ENCODE measurements at regions not wholly inside any gene's neighbourhood (a gene's known extent, or its start where the extent isn't known, plus 50 kb on each side); places are given as distances from the start of the nearest gene placed in this dataset.
"Not testable (repeated sequence)": the region's sequence is repeated elsewhere in the genome, so short reads cannot be mapped to it uniquely, and the experiment has no call there.

DNA sequence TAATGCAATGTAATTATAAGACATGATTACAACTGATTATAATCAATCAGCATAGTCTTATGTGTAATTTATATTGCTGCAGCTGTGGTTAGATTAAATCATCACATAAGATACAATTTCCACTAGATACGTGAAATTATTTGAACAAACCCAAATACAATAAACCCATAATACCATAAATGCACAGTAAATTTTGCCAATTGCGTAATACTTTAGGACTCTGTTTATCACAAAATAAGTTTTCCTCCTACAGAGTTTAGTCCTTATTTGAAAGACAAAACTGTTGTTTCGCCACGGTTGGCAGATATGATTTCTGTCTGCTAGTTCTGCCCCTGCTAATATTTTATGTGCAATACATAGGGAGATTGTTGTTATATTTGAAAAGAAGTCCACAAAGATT lies 895.9 kb upstream of the ADGRL4 start:
- H3K4me3 ChIP-seq (ENCODE audit: low read depth, low read length), result no peak overlapping the region
- ATAC-seq (ENCODE audit: low read depth in 2 of 2), result no peak

DNA sequence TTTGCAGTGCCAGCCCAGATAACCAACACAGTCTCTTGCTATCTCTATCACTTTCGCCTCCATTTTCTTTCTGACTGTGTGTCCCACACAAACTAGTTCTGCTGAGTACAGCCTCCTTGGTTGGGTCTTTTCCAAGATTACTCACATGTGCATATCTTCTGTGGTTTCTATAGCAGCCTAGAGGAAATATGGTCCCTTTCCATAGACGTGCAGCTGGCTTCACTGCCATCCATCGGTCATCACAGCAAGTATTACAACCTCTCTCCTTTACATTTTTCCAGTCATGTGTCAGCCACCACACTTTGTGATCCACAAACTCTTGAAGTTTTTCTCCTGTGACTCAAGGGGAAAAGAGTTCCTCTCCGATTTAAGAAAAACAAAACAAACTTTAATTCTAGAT lies 893.4 kb upstream of the ADGRL4 start:
- ATAC-seq (ENCODE audit: low read depth in 2 of 2) (no peak), DNase-seq (no peak)
- Mint-ChIP-seq H3K36me3 (no peaks in the 10 kb centered on the region), H3K27ac (no peak overlapping the region), H3K4me3 (no peak overlapping the region), H3K9me3 (peaks cover 0 to 26% (median 5%) of the 10 kb centered on the region in 7 donors), H3K27me3 (no peaks in the 10 kb centered on the region), H3K4me1 (no peaks in the 10 kb centered on the region)
- Histone ChIP-seq H3K4me3 (ENCODE audit: low read depth, low read length) (no peak overlapping the region), H3K4me1 (ENCODE audit: control insufficient read depth, insufficient read depth, low read length, poor library complexity, severe bottlenecking) (no peaks in the 10 kb centered on the region), H3K27ac (ENCODE audit: insufficient read depth, low read length, poor library complexity, severe bottlenecking) (no peak overlapping the region), H3K9me3 (ENCODE audit: control insufficient read depth in 2 of 2, low read length in 2 of 2) (peaks cover under 1 to 6% of the 10 kb centered on the region in 2 experiments), H3K36me3 (ENCODE audit: control insufficient read depth, insufficient read depth, low read length) (no peaks in the 10 kb centered on the region), H3K27me3 (ENCODE audit: control insufficient read depth, insufficient read depth, low read length) (no peaks in the 10 kb centered on the region)

More for the DNA sequence above, 895.9 kb upstream of the ADGRL4 start:
- no peaks in the 10 kb centered on the region for H3K36me3 Mint-ChIP-seq
- H3K27ac Mint-ChIP-seq, result no peak overlapping the region
- H3K27me3 Mint-ChIP-seq, result no peaks in the 10 kb centered on the region
- H3K9me3 Mint-ChIP-seq, result peaks cover 0 to 33% (median 8%) of the 10 kb centered on the region in 7 donors
- Histone ChIP-seq H3K27ac (ENCODE audit: insufficient read depth, low read length, poor library complexity, severe bottlenecking) (no peak overlapping the region), H3K36me3 (ENCODE audit: control insufficient read depth, insufficient read depth, low read length) (no peaks in the 10 kb centered on the region), H3K27me3 (ENCODE audit: control insufficient read depth, insufficient read depth, low read length) (no peaks in the 10 kb centered on the region), H3K4me1 (ENCODE audit: control insufficient read depth, insufficient read depth, low read length, poor library complexity, severe bottlenecking) (no peaks in the 10 kb centered on the region), H3K9me3 (ENCODE audit: control insufficient read depth in 2 of 2, low read length in 2 of 2) (no peaks in the 10 kb centered on the region)
- DNase-seq, result no peak
- no peaks in the 10 kb centered on the region for H3K4me1 Mint-ChIP-seq
- H3K4me3 Mint-ChIP-seq, result no peak overlapping the region

DNA sequence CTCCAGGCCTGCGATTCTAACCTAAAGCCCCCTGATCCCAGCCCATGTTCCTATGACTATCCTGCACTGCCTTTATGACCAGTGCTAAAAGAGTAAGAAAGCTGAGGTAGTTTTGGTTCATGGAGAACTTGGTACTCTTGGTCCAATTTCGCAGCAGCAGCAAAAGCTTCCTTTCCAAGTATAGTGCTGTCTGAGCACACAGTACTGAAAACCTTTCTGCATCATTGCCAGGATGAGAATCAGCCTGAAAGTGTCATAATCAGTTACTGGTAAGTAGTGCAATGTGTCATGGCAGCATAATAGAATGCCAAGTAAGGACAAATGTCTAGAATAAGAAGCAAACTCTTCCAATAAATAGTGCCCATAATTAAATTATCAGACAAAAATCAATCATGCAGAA lies 889.6 kb upstream of the ADGRL4 start:
- no peak overlapping the region for H3K4me3 ChIP-seq (ENCODE audit: low read depth, low read length)
- Mint-ChIP-seq H3K27me3 (no peaks in the 10 kb centered on the region), H3K4me1 (no peaks in the 10 kb centered on the region), H3K36me3 (no peaks in the 10 kb centered on the region), H3K9me3 (peaks cover 0 to 25% (median 15%) of the 10 kb centered on the region in 7 donors), H3K27ac (no peak overlapping the region), H3K4me3 (no peak overlapping the region)
- H3K4me1 ChIP-seq (ENCODE audit: control insufficient read depth, insufficient read depth, low read length, poor library complexity, severe bottlenecking), result no peaks in the 10 kb centered on the region
- H3K9me3 ChIP-seq (ENCODE audit: control insufficient read depth in 2 of 2, low read length in 2 of 2), result peaks cover 3 to 6% of the 10 kb centered on the region in 2 experiments
- H3K36me3 ChIP-seq (ENCODE audit: control insufficient read depth, insufficient read depth, low read length), result no peaks in the 10 kb centered on the region
- no peak overlapping the region for H3K27ac ChIP-seq (ENCODE audit: insufficient read depth, low read length, poor library complexity, severe bottlenecking)
- DNase-seq (no peak), ATAC-seq (ENCODE audit: low read depth in 2 of 2) (no peak)
- no peaks in the 10 kb centered on the region for H3K27me3 ChIP-seq (ENCODE audit: control insufficient read depth, insufficient read depth, low read length)

- ATAC-seq (ENCODE audit: low read depth in 2 of 2) (no peak), DNase-seq (no peak)
- peaks cover 0 to 25% (median 16%) of the 10 kb centered on the region in 7 donors for H3K9me3 Mint-ChIP-seq
- Histone ChIP-seq H3K4me1 (ENCODE audit: control insufficient read depth, insufficient read depth, low read length, poor library complexity, severe bottlenecking) (no peaks in the 10 kb centered on the region), H3K27me3 (ENCODE audit: control insufficient read depth, insufficient read depth, low read length) (no peaks in the 10 kb centered on the region), H3K27ac (ENCODE audit: insufficient read depth, low read length, poor library complexity, severe bottlenecking) (no peak overlapping the region), H3K36me3 (ENCODE audit: control insufficient read depth, insufficient read depth, low read length) (no peaks in the 10 kb centered on the region), H3K4me3 (ENCODE audit: low read depth, low read length) (no peak overlapping the region), H3K9me3 (ENCODE audit: control insufficient read depth in 2 of 2, low read length in 2 of 2) (peaks cover 3 to 6% of the 10 kb centered on the region in 2 experiments)
- H3K27me3 Mint-ChIP-seq, result no peaks in the 10 kb centered on the region
- H3K4me1 Mint-ChIP-seq, result no peaks in the 10 kb centered on the region
- H3K27ac Mint-ChIP-seq, result no peak overlapping the region
- no peaks in the 10 kb centered on the region for H3K36me3 Mint-ChIP-seq
- no peak overlapping the region for H3K4me3 Mint-ChIP-seq
These were observed 889.0 kb upstream of the ADGRL4 start for GRCh38 chr1:79895573-79895972.

GRCh38 chr1:79894129-79894528 lies 887.6 kb upstream of the ADGRL4 start:
- H3K27me3 ChIP-seq (ENCODE audit: control insufficient read depth, insufficient read depth, low read length); H3K36me3 Mint-ChIP-seq; H3K4me3 Mint-ChIP-seq; ATAC-seq (ENCODE audit: low read depth in 2 of 2); H3K4me1 ChIP-seq (ENCODE audit: control insufficient read depth, insufficient read depth, low read length, poor library complexity, severe bottlenecking); H3K36me3 ChIP-seq (ENCODE audit: control insufficient read depth, insufficient read depth, low read length); H3K27me3 Mint-ChIP-seq; H3K4me3 ChIP-seq (ENCODE audit: low read depth, low read length); DNase-seq; H3K9me3 ChIP-seq (ENCODE audit: control insufficient read depth in 2 of 2, low read length in 2 of 2); H3K27ac Mint-ChIP-seq; H3K4me1 Mint-ChIP-seq; H3K27ac ChIP-seq (ENCODE audit: insufficient read depth, low read length, poor library complexity, severe bottlenecking): not testable (repeated sequence)
- peaks cover 0 to 31% (median 11%) of the 10 kb centered on the region in 7 donors for H3K9me3 Mint-ChIP-seq

DNA sequence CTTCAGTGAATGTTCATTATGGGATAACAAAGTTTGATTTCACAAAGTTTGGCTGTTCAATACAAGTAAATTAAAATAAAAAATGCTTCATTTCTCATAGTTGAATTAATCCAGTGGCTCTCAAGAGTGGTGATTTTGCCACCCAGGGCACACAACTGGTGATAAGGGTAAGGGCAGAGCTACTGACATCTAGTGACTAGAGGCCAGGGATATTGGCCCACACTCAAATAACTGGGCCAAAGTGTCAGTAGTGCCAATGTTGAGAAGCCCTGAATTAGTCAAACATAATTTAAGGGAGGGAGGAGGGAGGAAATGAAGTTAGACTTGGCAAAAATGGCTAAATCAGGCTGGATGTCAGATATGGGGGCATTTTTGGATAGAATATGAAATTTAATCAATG lies 880.5 kb upstream of the ADGRL4 start:
- Histone ChIP-seq H3K4me1 (ENCODE audit: control insufficient read depth, insufficient read depth, low read length, poor library complexity, severe bottlenecking) (no peaks in the 10 kb centered on the region), H3K36me3 (ENCODE audit: control insufficient read depth, insufficient read depth, low read length) (no peaks in the 10 kb centered on the region), H3K27ac (ENCODE audit: insufficient read depth, low read length, poor library complexity, severe bottlenecking) (no peak overlapping the region), H3K4me3 (ENCODE audit: low read depth, low read length) (no peak overlapping the region), H3K27me3 (ENCODE audit: control insufficient read depth, insufficient read depth, low read length) (no peaks in the 10 kb centered on the region), H3K9me3 (ENCODE audit: control insufficient read depth in 2 of 2, low read length in 2 of 2) (no peaks in the 10 kb centered on the region)
- ATAC-seq (ENCODE audit: low read depth in 2 of 2), result no peak
- no peak overlapping the region for H3K27ac Mint-ChIP-seq
- H3K4me1 Mint-ChIP-seq, result no peaks in the 10 kb centered on the region
- no peak overlapping the region for H3K4me3 Mint-ChIP-seq
- no peak for DNase-seq
- peaks cover 4 to 38% (median 13%) of the 10 kb centered on the region in 7 donors for H3K9me3 Mint-ChIP-seq
- no peaks in the 10 kb centered on the region for H3K36me3 Mint-ChIP-seq
- H3K27me3 Mint-ChIP-seq, result no peaks in the 10 kb centered on the region

DNA sequence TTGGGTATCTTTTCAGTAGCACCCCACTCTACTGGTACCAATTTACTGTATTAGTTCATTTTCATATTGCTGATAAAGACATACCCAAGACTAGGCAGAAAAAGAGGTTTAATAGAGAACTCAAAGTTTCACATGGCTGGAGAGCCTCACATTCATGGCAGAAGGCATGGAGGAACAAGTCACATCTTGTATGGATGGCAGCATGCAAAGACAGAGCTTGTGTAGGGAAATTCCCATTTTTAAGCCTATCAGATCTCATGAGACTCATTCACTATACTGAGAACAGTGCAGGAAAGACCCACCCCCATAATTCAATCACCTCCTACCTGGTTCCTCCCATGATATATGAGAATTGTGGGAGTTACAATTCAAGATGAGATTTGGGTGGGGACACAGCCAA lies 878.6 kb upstream of the ADGRL4 start:
- H3K27ac Mint-ChIP-seq, result no peak overlapping the region
- peaks cover 4 to 33% (median 12%) of the 10 kb centered on the region in 7 donors for H3K9me3 Mint-ChIP-seq
- H3K27me3 Mint-ChIP-seq, result no peaks in the 10 kb centered on the region
- Histone ChIP-seq H3K4me3 (ENCODE audit: low read depth, low read length) (no peak overlapping the region), H3K4me1 (ENCODE audit: control insufficient read depth, insufficient read depth, low read length, poor library complexity, severe bottlenecking) (no peaks in the 10 kb centered on the region), H3K27ac (ENCODE audit: insufficient read depth, low read length, poor library complexity, severe bottlenecking) (no peak overlapping the region), H3K27me3 (ENCODE audit: control insufficient read depth, insufficient read depth, low read length) (no peaks in the 10 kb centered on the region), H3K9me3 (ENCODE audit: control insufficient read depth in 2 of 2, low read length in 2 of 2) (no peaks in the 10 kb centered on the region), H3K36me3 (ENCODE audit: control insufficient read depth, insufficient read depth, low read length) (no peaks in the 10 kb centered on the region)
- no peaks in the 10 kb centered on the region for H3K4me1 Mint-ChIP-seq
- no peak overlapping the region for H3K4me3 Mint-ChIP-seq
- no peaks in the 10 kb centered on the region for H3K36me3 Mint-ChIP-seq
- ATAC-seq (ENCODE audit: low read depth in 2 of 2) (no peak), DNase-seq (no peak)

- no peaks in the 10 kb centered on the region for H3K36me3 Mint-ChIP-seq
- no peak overlapping the region for H3K4me3 ChIP-seq (ENCODE audit: low read depth, low read length)
- no peak overlapping the region for H3K27ac ChIP-seq (ENCODE audit: insufficient read depth, low read length, poor library complexity, severe bottlenecking)
- no peaks in the 10 kb centered on the region for H3K36me3 ChIP-seq (ENCODE audit: control insufficient read depth, insufficient read depth, low read length)
- no peaks in the 10 kb centered on the region for H3K27me3 ChIP-seq (ENCODE audit: control insufficient read depth, insufficient read depth, low read length)
- H3K9me3 ChIP-seq (ENCODE audit: control insufficient read depth in 2 of 2, low read length in 2 of 2), result peaks cover 0 to 17% of the 10 kb centered on the region in 2 experiments
- H3K27ac Mint-ChIP-seq, result no peak overlapping the region
- no peaks in the 10 kb centered on the region for H3K27me3 Mint-ChIP-seq
- DNase-seq, result no peak
- peaks cover 0 to 6% (median 0%) of the 10 kb centered on the region in 4 donors for H3K4me1 Mint-ChIP-seq
- no peak for ATAC-seq (ENCODE audit: low read depth in 2 of 2)
- H3K4me1 ChIP-seq (ENCODE audit: control insufficient read depth, insufficient read depth, low read length, poor library complexity, severe bottlenecking), result no peaks in the 10 kb centered on the region
- no peak overlapping the region for H3K4me3 Mint-ChIP-seq
- peaks cover 1 to 36% (median 12%) of the 10 kb centered on the region in 7 donors for H3K9me3 Mint-ChIP-seq
These were observed 870.6 kb upstream of the ADGRL4 start for GRCh38 chr1:79877086-79877485.
